OCI-LY3 (cell line): ENCODE measurements at regions not wholly inside any gene's neighbourhood (a gene's known extent, or its start where the extent isn't known, plus 50 kb on each side); places are given as distances from the start of the nearest gene placed in this dataset.

ENCODE experiments used
- EZH2phosphoT487 ChIP-seq: fragments of 200-600 bp; shearing (Covaris generic); IDR thresholded peaks from 2 replicates; pipeline ENCODE4 v1.6.1; 2018; ENCODE audit warnings: antibody characterized with exemption, mixed run types, low read depth
- TF ChIP-seq, protein P1 (sequence below): fragments of 200-600, 300-600 bp; sonication (generic); IDR thresholded peaks from 2 replicates; pipeline ENCODE4 v1.5.1; 2014; ENCODE audit warnings: antibody characterized with exemption, low read length, low read depth

- TF ChIP-seq, protein P1, sequence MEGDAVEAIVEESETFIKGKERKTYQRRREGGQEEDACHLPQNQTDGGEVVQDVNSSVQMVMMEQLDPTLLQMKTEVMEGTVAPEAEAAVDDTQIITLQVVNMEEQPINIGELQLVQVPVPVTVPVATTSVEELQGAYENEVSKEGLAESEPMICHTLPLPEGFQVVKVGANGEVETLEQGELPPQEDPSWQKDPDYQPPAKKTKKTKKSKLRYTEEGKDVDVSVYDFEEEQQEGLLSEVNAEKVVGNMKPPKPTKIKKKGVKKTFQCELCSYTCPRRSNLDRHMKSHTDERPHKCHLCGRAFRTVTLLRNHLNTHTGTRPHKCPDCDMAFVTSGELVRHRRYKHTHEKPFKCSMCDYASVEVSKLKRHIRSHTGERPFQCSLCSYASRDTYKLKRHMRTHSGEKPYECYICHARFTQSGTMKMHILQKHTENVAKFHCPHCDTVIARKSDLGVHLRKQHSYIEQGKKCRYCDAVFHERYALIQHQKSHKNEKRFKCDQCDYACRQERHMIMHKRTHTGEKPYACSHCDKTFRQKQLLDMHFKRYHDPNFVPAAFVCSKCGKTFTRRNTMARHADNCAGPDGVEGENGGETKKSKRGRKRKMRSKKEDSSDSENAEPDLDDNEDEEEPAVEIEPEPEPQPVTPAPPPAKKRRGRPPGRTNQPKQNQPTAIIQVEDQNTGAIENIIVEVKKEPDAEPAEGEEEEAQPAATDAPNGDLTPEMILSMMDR = no peak
- no peak for TF ChIP-seq EZH2phosphoT487
These were observed 567.0 kb upstream of the RGMA start for GRCh38 chr15:93656041-93656440.
